ENCODE measurements at regions not wholly inside any gene's neighbourhood (a gene's known extent, or its start where the extent isn't known, plus 50 kb on each side); places are given as distances from the start of the nearest gene placed in this dataset.

- Mint-ChIP-seq H3K36me3 (ENCODE audit: low read depth) (peaks cover 4% of the 10 kb centered on the region), H3K9me3 (peaks cover 42% of the 10 kb centered on the region), H3K27ac (no peak overlapping the region), H3K4me3 (no peak overlapping the region), H3K27me3 (ENCODE audit: insufficient read depth) (no peaks in the 10 kb centered on the region), H3K4me1 (peaks cover 11% of the 10 kb centered on the region)
- Histone ChIP-seq H3K4me3 (ENCODE audit: low read length) (no peak overlapping the region), H3K9me3 (ENCODE audit: control insufficient read depth, low read length) (peaks cover 32% of the 10 kb centered on the region), H3K9ac (ENCODE audit: extremely low read depth, low read length, poor library complexity, severe bottlenecking) (no peak overlapping the region), H3K4me1 (ENCODE audit: control insufficient read depth, insufficient read depth, low read length) (no peaks in the 10 kb centered on the region), H3K36me3 (ENCODE audit: control insufficient read depth, insufficient read depth, low read length) (no peaks in the 10 kb centered on the region), H3K27ac (ENCODE audit: low read depth, low read length) (no peak overlapping the region), H3K27me3 (ENCODE audit: control insufficient read depth, insufficient read depth, low read length, poor library complexity, severe bottlenecking) (no peaks in the 10 kb centered on the region)
- TF ChIP-seq, protein P1, sequence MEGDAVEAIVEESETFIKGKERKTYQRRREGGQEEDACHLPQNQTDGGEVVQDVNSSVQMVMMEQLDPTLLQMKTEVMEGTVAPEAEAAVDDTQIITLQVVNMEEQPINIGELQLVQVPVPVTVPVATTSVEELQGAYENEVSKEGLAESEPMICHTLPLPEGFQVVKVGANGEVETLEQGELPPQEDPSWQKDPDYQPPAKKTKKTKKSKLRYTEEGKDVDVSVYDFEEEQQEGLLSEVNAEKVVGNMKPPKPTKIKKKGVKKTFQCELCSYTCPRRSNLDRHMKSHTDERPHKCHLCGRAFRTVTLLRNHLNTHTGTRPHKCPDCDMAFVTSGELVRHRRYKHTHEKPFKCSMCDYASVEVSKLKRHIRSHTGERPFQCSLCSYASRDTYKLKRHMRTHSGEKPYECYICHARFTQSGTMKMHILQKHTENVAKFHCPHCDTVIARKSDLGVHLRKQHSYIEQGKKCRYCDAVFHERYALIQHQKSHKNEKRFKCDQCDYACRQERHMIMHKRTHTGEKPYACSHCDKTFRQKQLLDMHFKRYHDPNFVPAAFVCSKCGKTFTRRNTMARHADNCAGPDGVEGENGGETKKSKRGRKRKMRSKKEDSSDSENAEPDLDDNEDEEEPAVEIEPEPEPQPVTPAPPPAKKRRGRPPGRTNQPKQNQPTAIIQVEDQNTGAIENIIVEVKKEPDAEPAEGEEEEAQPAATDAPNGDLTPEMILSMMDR (conservative IDR thresholded peaks at IDR 0.05): no peak
- peak; percentile 5 for DNase-seq
- 90 to 94% methylated on average over 4 of the region's 4 CpGs for WGBS, 2 experiments (ENCODE audit: insufficient coverage in 1 of 2, insufficient read length in 1 of 2)
Observed at GRCh38 chr3:41126472-41126871, 72.8 kb upstream of the CTNNB1 start.

DNA sequence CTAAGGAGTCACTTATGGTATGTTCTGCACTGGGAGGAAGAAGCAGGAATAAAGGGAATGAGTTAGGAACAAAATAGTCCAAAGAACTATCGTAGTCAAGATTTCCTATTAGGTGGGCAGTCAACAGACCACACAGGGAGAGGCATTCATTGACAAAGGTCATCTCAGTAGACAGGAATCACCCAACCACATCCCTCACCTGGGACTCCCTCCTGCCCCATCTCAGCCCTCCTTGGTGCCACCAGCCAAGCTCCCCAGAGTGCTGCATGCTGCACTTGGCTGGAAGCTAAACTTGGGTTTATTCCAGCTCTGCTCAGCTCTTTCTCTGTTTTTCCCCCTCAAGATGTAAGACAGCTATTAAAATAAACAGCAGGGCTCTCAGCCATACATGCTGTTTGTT lies 72.3 kb upstream of the CTNNB1 start:
- Histone ChIP-seq H3K36me3 (ENCODE audit: control insufficient read depth, insufficient read depth, low read length) (no peaks in the 10 kb centered on the region), H3K27me3 (ENCODE audit: control insufficient read depth, insufficient read depth, low read length, poor library complexity, severe bottlenecking) (no peaks in the 10 kb centered on the region), H3K27ac (ENCODE audit: low read depth, low read length) (no peak overlapping the region), H3K4me1 (ENCODE audit: control insufficient read depth, insufficient read depth, low read length) (no peaks in the 10 kb centered on the region), H3K4me3 (ENCODE audit: low read length) (no peak overlapping the region), H3K9ac (ENCODE audit: extremely low read depth, low read length, poor library complexity, severe bottlenecking) (no peak overlapping the region), H3K9me3 (ENCODE audit: control insufficient read depth, low read length) (peaks cover 32% of the 10 kb centered on the region)
- H3K27me3 Mint-ChIP-seq (ENCODE audit: insufficient read depth): no peaks in the 10 kb centered on the region
- no peak overlapping the region for H3K4me3 Mint-ChIP-seq
- TF ChIP-seq, protein P1 (conservative IDR thresholded peaks at IDR 0.05): no peak
- peaks cover 8% of the 10 kb centered on the region for H3K4me1 Mint-ChIP-seq
- H3K9me3 Mint-ChIP-seq: peaks cover 42% of the 10 kb centered on the region
- H3K36me3 Mint-ChIP-seq (ENCODE audit: low read depth): peaks cover 4% of the 10 kb centered on the region
- DNase-seq: peak; percentile 0
- no peak overlapping the region for H3K27ac Mint-ChIP-seq
- WGBS, 2 experiments (ENCODE audit: insufficient coverage in 1 of 2, insufficient read length in 1 of 2): 97% methylated on average over 1 of the region's 1 CpG; no CpG with 5 or more reads in 1 of the 2 experiments

DNA sequence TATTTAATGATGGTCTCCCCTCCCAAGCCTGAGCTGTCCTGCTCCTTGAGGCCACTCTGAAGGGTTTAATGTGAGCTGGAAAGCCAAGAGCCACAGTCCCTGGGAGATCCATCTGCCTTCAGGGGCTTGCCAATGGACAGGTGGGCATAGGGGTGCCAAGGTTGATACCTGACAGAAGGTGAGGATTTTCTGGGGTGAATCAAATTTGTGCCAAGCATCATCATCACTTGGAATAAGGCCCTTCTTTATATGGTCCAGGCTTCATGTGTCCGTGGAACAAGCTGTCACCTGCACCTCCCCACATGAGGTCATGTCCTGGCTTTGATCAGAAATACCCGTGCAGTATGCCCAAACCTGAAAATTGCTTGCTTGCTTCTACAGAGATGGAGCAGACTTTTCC lies 71.9 kb upstream of the CTNNB1 start:
- WGBS, 2 experiments (ENCODE audit: insufficient coverage in 1 of 2, insufficient read length in 1 of 2): 82 to 95% methylated on average over 2 of the region's 2 CpGs
- Mint-ChIP-seq H3K4me3 (no peak overlapping the region), H3K27me3 (ENCODE audit: insufficient read depth) (no peaks in the 10 kb centered on the region), H3K4me1 (peaks cover 8% of the 10 kb centered on the region), H3K27ac (no peak overlapping the region), H3K36me3 (ENCODE audit: low read depth) (peaks cover 4% of the 10 kb centered on the region), H3K9me3 (peaks cover 42% of the 10 kb centered on the region)
- Histone ChIP-seq H3K9ac (ENCODE audit: extremely low read depth, low read length, poor library complexity, severe bottlenecking) (no peak overlapping the region), H3K4me3 (ENCODE audit: low read length) (no peak overlapping the region), H3K27me3 (ENCODE audit: control insufficient read depth, insufficient read depth, low read length, poor library complexity, severe bottlenecking) (no peaks in the 10 kb centered on the region), H3K36me3 (ENCODE audit: control insufficient read depth, insufficient read depth, low read length) (no peaks in the 10 kb centered on the region), H3K9me3 (ENCODE audit: control insufficient read depth, low read length) (peaks cover 32% of the 10 kb centered on the region), H3K4me1 (ENCODE audit: control insufficient read depth, insufficient read depth, low read length) (no peaks in the 10 kb centered on the region), H3K27ac (ENCODE audit: low read depth, low read length) (no peak overlapping the region)
- DNase-seq: no peak
- TF ChIP-seq, protein P1 (conservative IDR thresholded peaks at IDR 0.05): no peak

Measured in endodermal cell (in vitro differentiated cells).